ENCODE measurements at regions not wholly inside any gene's neighbourhood (a gene's known extent, or its start where the extent isn't known, plus 50 kb on each side); places are given as distances from the start of the nearest gene placed in this dataset.

DNA sequence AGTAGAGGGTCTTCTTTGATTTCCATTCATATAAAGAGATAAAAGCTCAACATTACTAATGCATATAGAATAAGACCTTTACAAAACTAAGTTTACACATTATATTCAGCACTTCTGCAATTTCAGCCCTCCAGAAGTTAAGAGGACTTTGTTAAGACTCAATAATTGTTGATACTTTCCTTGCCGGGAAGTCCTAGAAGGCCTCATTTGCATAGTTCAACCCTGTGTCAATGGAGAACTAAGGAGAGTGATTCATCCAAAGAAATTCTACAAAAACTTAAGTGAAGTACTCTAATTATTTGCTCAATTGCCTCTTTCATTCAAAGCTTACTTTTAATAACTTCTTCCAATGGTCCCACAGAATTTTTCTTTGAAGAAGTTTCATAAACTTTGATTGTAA, 1060.3 kb upstream of the CELF2 start:
- TF ChIP-seq EP300 (IDR thresholded peaks at IDR 0.05; ENCODE audit: borderline replicate concordance) (no peak), USF1 (IDR thresholded peaks at IDR 0.05) (no peak), TCF12 (IDR thresholded peaks at IDR 0.05; ENCODE audit: low read depth) (no peak), ZBTB7A (IDR thresholded peaks at IDR 0.05; ENCODE audit: low read depth) (no peak), NFIC (IDR thresholded peaks at IDR 0.05) (no peak), YY1 (IDR thresholded peaks at IDR 0.05; ENCODE audit: low read depth) (no peak), FOXM1 (IDR thresholded peaks at IDR 0.05; ENCODE audit: borderline replicate concordance, low read depth) (no peak), REST (IDR thresholded peaks at IDR 0.05; ENCODE audit: low read depth) (no peak), CREB1 (IDR thresholded peaks at IDR 0.05; ENCODE audit: low read depth) (no peak), EGR1 (IDR thresholded peaks at IDR 0.05) (no peak), CEBPB (IDR thresholded peaks at IDR 0.05) (no peak), TAF1 (IDR thresholded peaks at IDR 0.05; ENCODE audit: low read depth) (no peak), TEAD4 (IDR thresholded peaks at IDR 0.05) (no peak)
- TF ChIP-seq, protein P1, sequence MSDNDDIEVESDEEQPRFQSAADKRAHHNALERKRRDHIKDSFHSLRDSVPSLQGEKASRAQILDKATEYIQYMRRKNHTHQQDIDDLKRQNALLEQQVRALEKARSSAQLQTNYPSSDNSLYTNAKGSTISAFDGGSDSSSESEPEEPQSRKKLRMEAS (IDR thresholded peaks at IDR 0.05): no peak

DNA sequence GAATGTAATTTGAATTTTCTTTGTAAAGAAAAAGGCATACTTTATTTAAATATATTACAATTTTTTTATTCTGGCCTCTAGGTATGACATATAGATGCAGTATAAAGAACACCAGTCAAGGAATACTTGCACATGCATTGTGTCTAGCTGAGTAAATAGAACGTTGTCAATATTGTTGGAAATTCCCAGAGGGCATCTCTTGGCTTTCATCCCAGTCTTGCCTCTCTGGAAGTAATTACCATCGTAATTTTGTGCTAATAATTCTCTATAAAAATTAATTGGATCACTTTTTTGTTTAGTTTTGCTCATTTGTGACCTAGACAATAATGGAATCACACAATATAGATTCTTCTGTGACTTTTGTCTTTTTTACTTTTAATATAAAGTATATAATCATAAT, 1052.3 kb upstream of the CELF2 start:
- no peak for TF ChIP-seq TAF1 (IDR thresholded peaks at IDR 0.05; ENCODE audit: low read depth)
- no peak for TF ChIP-seq CREB1 (IDR thresholded peaks at IDR 0.05; ENCODE audit: low read depth)
- TF ChIP-seq YY1 (IDR thresholded peaks at IDR 0.05; ENCODE audit: low read depth): no peak
- no peak for TF ChIP-seq CEBPB (IDR thresholded peaks at IDR 0.05)
- no peak for TF ChIP-seq USF1 (IDR thresholded peaks at IDR 0.05)
- no peak for TF ChIP-seq REST (IDR thresholded peaks at IDR 0.05; ENCODE audit: low read depth)
- TF ChIP-seq EGR1 (IDR thresholded peaks at IDR 0.05): no peak
- TF ChIP-seq EP300 (IDR thresholded peaks at IDR 0.05; ENCODE audit: borderline replicate concordance): no peak
- no peak for TF ChIP-seq RAD21 (IDR thresholded peaks at IDR 0.05; ENCODE audit: low read depth)
- TF ChIP-seq TCF12 (IDR thresholded peaks at IDR 0.05; ENCODE audit: low read depth): no peak
- TF ChIP-seq, protein P1 (IDR thresholded peaks at IDR 0.05): no peak
- TF ChIP-seq TEAD4 (IDR thresholded peaks at IDR 0.05): no peak
- TF ChIP-seq NFIC (IDR thresholded peaks at IDR 0.05): no peak
- no peak for TF ChIP-seq FOXM1 (IDR thresholded peaks at IDR 0.05; ENCODE audit: borderline replicate concordance, low read depth)
- TF ChIP-seq ZBTB7A (IDR thresholded peaks at IDR 0.05; ENCODE audit: low read depth): no peak

DNA sequence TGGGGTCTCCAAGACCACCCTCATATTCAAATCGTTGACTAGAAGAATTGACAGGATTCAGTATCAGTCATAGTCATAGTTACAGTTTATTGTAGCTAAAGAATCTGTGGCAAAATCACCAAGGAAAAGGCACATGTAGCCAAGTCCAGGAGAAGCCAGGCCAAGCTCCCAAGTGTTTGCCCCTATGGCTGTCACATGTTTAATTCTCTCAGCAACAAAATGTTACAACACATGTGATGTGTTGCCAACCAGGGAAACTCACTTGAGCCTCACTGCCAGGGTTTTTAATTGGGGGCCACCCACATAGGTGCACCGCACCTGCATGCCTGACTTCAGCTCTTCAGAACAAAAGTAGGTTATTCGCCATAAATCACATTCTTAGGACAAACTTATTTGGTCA, 1030.9 kb upstream of the CELF2 start:
- no peak for TF ChIP-seq TEAD4 (IDR thresholded peaks at IDR 0.05)
- no peak for TF ChIP-seq REST (IDR thresholded peaks at IDR 0.05; ENCODE audit: low read depth)
- TF ChIP-seq, protein P1 (IDR thresholded peaks at IDR 0.05): no peak
- no peak for TF ChIP-seq EP300 (IDR thresholded peaks at IDR 0.05; ENCODE audit: borderline replicate concordance)
- no peak for TF ChIP-seq TCF12 (IDR thresholded peaks at IDR 0.05; ENCODE audit: low read depth)
- no peak for TF ChIP-seq CEBPB (IDR thresholded peaks at IDR 0.05)
- TF ChIP-seq FOXM1 (IDR thresholded peaks at IDR 0.05; ENCODE audit: borderline replicate concordance, low read depth): no peak
- no peak for TF ChIP-seq EGR1 (IDR thresholded peaks at IDR 0.05)
- TF ChIP-seq TAF1 (IDR thresholded peaks at IDR 0.05; ENCODE audit: low read depth): no peak
- TF ChIP-seq ZBTB7A (IDR thresholded peaks at IDR 0.05; ENCODE audit: low read depth): no peak
- no peak for TF ChIP-seq YY1 (IDR thresholded peaks at IDR 0.05; ENCODE audit: low read depth)
- no peak for TF ChIP-seq RAD21 (IDR thresholded peaks at IDR 0.05; ENCODE audit: low read depth)
- no peak for TF ChIP-seq CREB1 (IDR thresholded peaks at IDR 0.05; ENCODE audit: low read depth)
- no peak for TF ChIP-seq NFIC (IDR thresholded peaks at IDR 0.05)
- no peak for TF ChIP-seq USF1 (IDR thresholded peaks at IDR 0.05)
